GM12892 (cell line): ENCODE measurements at regions not wholly inside any gene's neighbourhood (a gene's known extent, or its start where the extent isn't known, plus 50 kb on each side); places are given as distances from the start of the nearest gene placed in this dataset.

ENCODE experiments used
- POLR2A ChIP-seq: IDR thresholded peaks from 2 replicates; pipeline ENCODE4 v1.6.1; 2011; ENCODE audit warnings: low read depth, low read length, control low read depth
- POLR2AphosphoS5 ChIP-seq: IDR thresholded peaks from 2 replicates; pipeline ENCODE4 v1.6.1; 2011; ENCODE audit warnings: low read depth, low read length, control low read depth
- TAF1 ChIP-seq: IDR thresholded peaks from 2 replicates; pipeline ENCODE4 v1.6.1; 2011; ENCODE audit warnings: low read depth, mild to moderate bottlenecking, control low read depth, low read length, borderline replicate concordance

DNA sequence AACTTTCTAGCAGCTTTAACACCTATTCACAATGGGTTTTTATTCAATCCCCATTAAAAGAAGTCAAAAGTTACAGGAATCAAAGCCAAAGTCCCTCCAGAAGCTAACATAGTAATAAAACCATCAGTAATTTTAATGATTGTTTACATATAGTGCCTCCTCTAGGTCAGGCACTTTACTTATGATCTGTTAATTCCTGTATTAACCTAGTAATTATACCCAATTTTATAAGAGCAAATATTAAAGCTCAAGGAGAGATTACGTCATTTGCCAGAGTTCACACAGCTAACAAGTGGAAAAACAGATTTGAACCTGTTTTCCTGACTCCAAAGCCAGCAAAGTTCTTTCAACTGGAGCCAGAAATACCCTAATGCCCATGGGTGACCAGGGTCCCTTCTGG lies 112.9 kb upstream of the F3 start:
- no peak for TF ChIP-seq POLR2A
- TF ChIP-seq TAF1 = no peak
- TF ChIP-seq POLR2AphosphoS5 = no peak
